DND-41 (cell line): ENCODE measurements at regions not wholly inside any gene's neighbourhood (a gene's known extent, or its start where the extent isn't known, plus 50 kb on each side); places are given as distances from the start of the nearest gene placed in this dataset.

Experiments
- ATAC-seq: fragments of 200-7000 bp; cut with Tn5 transposase; 3 replicates; pipeline ENCODE4 v1.9.1; 2021; ENCODE audit warnings: low read depth; ENCODE audit not compliant: insufficient read depth
- DNase-seq: peaks from one replicate; pipeline ENCODE4 v3.0.0-alpha.2; 2020
- H2AFZ ChIP-seq: 2 replicates; pipeline ENCODE4 v1.6.0; 2012; ENCODE audit warnings: low read depth, low read length
- H3K27ac ChIP-seq: 2 replicates; pipeline ENCODE4 v1.5.1; 2012; ENCODE audit warnings: low read length, inconsistent platforms
- H3K27me3 ChIP-seq: fragments of 200-600 bp; sonication (generic); 2 replicates; pipeline ENCODE4 v1.6.0; 2012; ENCODE audit warnings: low read length, mild to moderate bottlenecking, inconsistent platforms; ENCODE audit not compliant: insufficient read depth, poor library complexity
- H3K36me3 ChIP-seq: 2 replicates; pipeline ENCODE4 v1.5.1; 2012; ENCODE audit warnings: low read length, inconsistent platforms; ENCODE audit not compliant: insufficient read depth
- H3K4me1 ChIP-seq: 2 replicates; pipeline ENCODE4 v1.5.1; 2012; ENCODE audit warnings: mild to moderate bottlenecking, low read length; ENCODE audit not compliant: insufficient read depth
- H3K4me2 ChIP-seq: 2 replicates; pipeline ENCODE4 v1.6.0; 2012; ENCODE audit warnings: mild to moderate bottlenecking, moderate library complexity, low read length, inconsistent platforms; ENCODE audit not compliant: insufficient read depth
- H3K4me3 ChIP-seq, 2 experiments: fragments of 200-600 bp in 1 of 2; shearing (Covaris generic) in 1 of 2; 2 replicates each; pipeline ENCODE4 v1.5.1; 2012 to 2016; ENCODE audit warnings: inconsistent platforms in 2 of 2, low read length in 2 of 2, mild to moderate bottlenecking in 2 of 2, low read depth in 1 of 2, moderate library complexity in 1 of 2
- H3K79me2 ChIP-seq: 2 replicates; pipeline ENCODE4 v1.6.0; 2012; ENCODE audit warnings: low read length, inconsistent platforms; ENCODE audit not compliant: insufficient read depth
- H3K9ac ChIP-seq: 2 replicates; pipeline ENCODE4 v1.6.0; 2012; ENCODE audit warnings: low read depth, mild to moderate bottlenecking, inconsistent platforms, low read length, moderate library complexity
- H3K9me3 ChIP-seq: 2 replicates; pipeline ENCODE4 v1.5.1; 2012; ENCODE audit warnings: low read length, moderate library complexity, mild to moderate bottlenecking, inconsistent platforms; ENCODE audit not compliant: insufficient read depth, severe bottlenecking
- H4K20me1 ChIP-seq: 2 replicates; pipeline ENCODE4 v1.6.0; 2012; ENCODE audit warnings: low read length; ENCODE audit not compliant: insufficient read depth
- CTCF ChIP-seq: IDR thresholded peaks from 2 replicates; pipeline ENCODE4 v1.5.1; 2012; ENCODE audit warnings: borderline replicate concordance, low read length, moderate library complexity, mild to moderate bottlenecking; ENCODE audit not compliant: poor library complexity, severe bottlenecking; ENCODE audit errors: extremely low read depth
- EZH2 ChIP-seq: IDR thresholded peaks from 3 replicates; pipeline ENCODE4 v1.6.1; 2012; ENCODE audit warnings: borderline replicate concordance, low read depth, mild to moderate bottlenecking, moderate library complexity, low read length, inconsistent platforms; ENCODE audit not compliant: severe bottlenecking

DNA sequence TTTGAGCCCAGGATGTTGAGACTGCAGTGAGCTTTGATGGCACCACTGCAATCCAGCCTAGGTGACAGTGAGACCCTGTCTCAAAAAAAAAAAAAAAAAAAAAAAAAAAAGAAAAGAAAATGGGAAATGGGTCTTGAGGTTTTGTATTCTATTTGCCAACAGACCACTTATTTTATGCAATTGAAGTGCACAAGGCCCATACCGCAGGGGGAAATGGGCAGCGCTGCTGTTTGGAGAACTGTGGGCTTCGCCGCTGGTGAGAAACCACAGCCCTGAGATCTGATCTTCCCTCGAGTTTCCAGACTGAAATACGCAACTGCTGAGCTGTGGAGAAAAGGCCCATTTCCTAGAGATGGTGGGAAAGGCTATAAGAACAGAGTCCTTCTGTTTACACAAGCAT lies 512.0 kb downstream of the TCERG1L start:
- no peaks in the 10 kb centered on the region for H3K9me3 ChIP-seq
- TF ChIP-seq CTCF (no peak), EZH2 (no peak)
- no peaks in the 10 kb centered on the region for H4K20me1 ChIP-seq
- H3K9ac ChIP-seq, result no peak overlapping the region
- no peak overlapping the region for H3K4me3 ChIP-seq
- DNase-seq (no peak), ATAC-seq (no peak)
- H3K4me2 ChIP-seq, result no peak overlapping the region
- H3K79me2 ChIP-seq, result no peaks in the 10 kb centered on the region
- H3K4me1 ChIP-seq, result no peaks in the 10 kb centered on the region
- H3K27me3 ChIP-seq, result no peaks in the 10 kb centered on the region
- H2AFZ ChIP-seq, result no peak overlapping the region
- no peaks in the 10 kb centered on the region for H3K36me3 ChIP-seq
- H3K27ac ChIP-seq, result no peak overlapping the region

DNA sequence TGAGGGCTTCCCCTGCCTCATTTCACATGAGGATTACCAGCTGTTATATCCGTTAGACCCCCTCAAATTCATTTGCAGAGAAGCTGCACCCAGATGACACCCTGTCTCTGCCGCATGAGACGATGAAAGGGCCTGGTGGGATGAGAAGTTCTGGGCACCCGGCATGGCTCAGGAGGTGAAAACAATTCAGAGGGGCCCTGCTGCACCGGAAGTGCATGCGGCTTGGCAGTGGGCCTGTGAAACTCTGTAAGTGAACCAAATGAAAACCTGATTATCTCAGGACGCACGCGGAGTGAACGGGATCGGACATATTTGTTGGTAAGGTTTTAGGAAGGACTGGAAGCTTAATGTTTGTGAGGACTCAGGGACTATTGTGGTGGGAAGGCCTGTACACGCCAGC lies 511.2 kb downstream of the TCERG1L start:
- Histone ChIP-seq H3K27me3 (no peaks in the 10 kb centered on the region), H4K20me1 (no peaks in the 10 kb centered on the region), H3K9me3 (no peaks in the 10 kb centered on the region), H2AFZ (no peak overlapping the region), H3K27ac (no peak overlapping the region), H3K4me1 (no peaks in the 10 kb centered on the region), H3K36me3 (no peaks in the 10 kb centered on the region), H3K4me3 (no peak overlapping the region), H3K79me2 (no peaks in the 10 kb centered on the region), H3K9ac (no peak overlapping the region), H3K4me2 (no peak overlapping the region)
- DNase-seq, result no peak
- TF ChIP-seq EZH2 (no peak), CTCF (no peak)
- no peak for ATAC-seq

DNA sequence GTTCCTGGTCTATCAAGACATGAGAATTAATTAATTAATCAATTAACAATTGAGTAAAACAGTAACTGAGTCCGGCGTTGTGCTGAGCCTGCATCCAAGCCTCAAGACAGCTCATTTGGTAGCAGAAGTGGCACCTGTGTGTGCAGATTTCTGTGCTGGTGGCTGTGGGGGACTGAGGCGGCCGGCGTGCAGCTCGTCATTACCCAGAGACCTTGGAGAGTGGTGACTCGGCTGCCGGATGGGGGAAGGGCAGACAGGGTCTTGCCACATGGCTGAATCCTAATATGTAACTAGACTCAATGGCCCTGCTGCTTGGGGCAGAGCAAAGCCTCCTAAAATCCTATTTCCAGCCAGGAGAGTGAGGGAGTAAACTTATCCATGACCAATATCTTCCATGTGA lies 510.2 kb downstream of the TCERG1L start:
- TF ChIP-seq CTCF (no peak), EZH2 (no peak)
- no peak overlapping the region for H3K4me3 ChIP-seq
- H3K27me3 ChIP-seq, result no peaks in the 10 kb centered on the region
- ATAC-seq, result no peak
- H4K20me1 ChIP-seq, result no peaks in the 10 kb centered on the region
- H3K4me1 ChIP-seq, result no peaks in the 10 kb centered on the region
- no peaks in the 10 kb centered on the region for H3K36me3 ChIP-seq
- no peak overlapping the region for H3K4me2 ChIP-seq
- no peaks in the 10 kb centered on the region for H3K79me2 ChIP-seq
- no peak overlapping the region for H2AFZ ChIP-seq
- no peak for DNase-seq
- H3K9me3 ChIP-seq, result no peaks in the 10 kb centered on the region
- H3K27ac ChIP-seq, result no peak overlapping the region
- no peak overlapping the region for H3K9ac ChIP-seq

GRCh38 chr10:130801784-130802183 lies 509.7 kb downstream of the TCERG1L start:
- H3K9me3 ChIP-seq, result no peaks in the 10 kb centered on the region
- no peak overlapping the region for H3K4me3 ChIP-seq
- H3K4me1 ChIP-seq, result no peaks in the 10 kb centered on the region
- no peak for ATAC-seq
- DNase-seq, result no peak
- H3K36me3 ChIP-seq, result no peaks in the 10 kb centered on the region
- no peaks in the 10 kb centered on the region for H3K79me2 ChIP-seq
- H3K27ac ChIP-seq, result no peak overlapping the region
- no peaks in the 10 kb centered on the region for H3K27me3 ChIP-seq
- no peak overlapping the region for H3K9ac ChIP-seq
- no peak overlapping the region for H2AFZ ChIP-seq
- no peak overlapping the region for H3K4me2 ChIP-seq
- H4K20me1 ChIP-seq, result no peaks in the 10 kb centered on the region
- no peak for TF ChIP-seq EZH2
- TF ChIP-seq CTCF, result no peak
